KMS-11 (cell line): ENCODE measurements at regions not wholly inside any gene's neighbourhood (a gene's known extent, or its start where the extent isn't known, plus 50 kb on each side); places are given as distances from the start of the nearest gene placed in this dataset.

Source experiments
- H2AFZ ChIP-seq: fragments of 200-600 bp; sonication (generic); 2 replicates; pipeline ENCODE4 v1.6.1; 2016; ENCODE audit warnings: antibody characterized with exemption, mixed run types, low read depth
- H3K27ac ChIP-seq: fragments of 200-600 bp; sonication (generic); 2 replicates; pipeline ENCODE4 v1.6.1; 2016; ENCODE audit warnings: mild to moderate bottlenecking, mixed run types
- H3K27me3 ChIP-seq: fragments of 200-600 bp; sonication (generic); 2 replicates; pipeline ENCODE4 v1.6.1; 2017; ENCODE audit warnings: mild to moderate bottlenecking, low read depth, mixed run types, moderate library complexity; ENCODE audit not compliant: insufficient read depth
- H3K36me3 ChIP-seq: fragments of 200-600 bp; sonication (generic); 2 replicates; pipeline ENCODE4 v1.6.1; 2017; ENCODE audit warnings: mild to moderate bottlenecking, mixed run types; ENCODE audit not compliant: insufficient read depth
- H3K4me1 ChIP-seq: fragments of 200-600 bp; sonication (generic); 2 replicates; pipeline ENCODE4 v1.6.1; 2016; ENCODE audit warnings: mild to moderate bottlenecking, low read depth, mixed run types; ENCODE audit not compliant: poor library complexity, severe bottlenecking
- H3K4me2 ChIP-seq: fragments of 200-600 bp; sonication (generic); 2 replicates; pipeline ENCODE4 v1.7.0; 2016; ENCODE audit warnings: mild to moderate bottlenecking, mixed run types
- H3K4me3 ChIP-seq: fragments of 200-600 bp; sonication (generic); IDR thresholded peaks from 2 replicates; pipeline ENCODE4 v1.6.1; 2017; ENCODE audit warnings: low read depth, low read length, mixed read lengths; ENCODE audit not compliant: insufficient read depth
- H3K79me2 ChIP-seq: fragments of 200-600 bp; sonication (generic); 2 replicates; pipeline ENCODE4 v1.6.1; 2016; ENCODE audit warnings: low read depth, mixed run types; ENCODE audit not compliant: insufficient read depth
- H3K9ac ChIP-seq: fragments of 200-600 bp; sonication (generic); 2 replicates; pipeline ENCODE4 v1.6.1; 2016; ENCODE audit warnings: mild to moderate bottlenecking, mixed run types
- H4K20me1 ChIP-seq: fragments of 200-600 bp; sonication (generic); 2 replicates; pipeline ENCODE4 v1.6.1; 2016; ENCODE audit warnings: mild to moderate bottlenecking, mixed run types; ENCODE audit not compliant: insufficient read depth
- CTCF ChIP-seq: fragments of 200-600 bp; sonication (generic); conservative IDR thresholded peaks from 2 replicates; pipeline ENCODE4 v1.6.1; 2017; ENCODE audit warnings: low read depth, mild to moderate bottlenecking, antibody characterized with exemption, low read length, moderate library complexity, mixed read lengths

GRCh38 chr12:47319746-47320145 lies 240.0 kb upstream of the AMIGO2 start:
- Histone ChIP-seq H3K4me2 (no peak overlapping the region), H3K79me2 (no peaks in the 10 kb centered on the region), H3K27me3 (no peaks in the 10 kb centered on the region), H3K36me3 (no peaks in the 10 kb centered on the region), H3K4me3 (no peak overlapping the region), H3K9ac (no peak overlapping the region), H3K4me1 (peaks cover 11% of the 10 kb centered on the region), H2AFZ (no peak overlapping the region), H3K27ac (no peak overlapping the region), H4K20me1 (no peaks in the 10 kb centered on the region)
- TF ChIP-seq CTCF: no peak

- Histone ChIP-seq H3K9ac (no peak overlapping the region), H3K79me2 (no peaks in the 10 kb centered on the region), H3K27ac (no peak overlapping the region), H2AFZ (no peak overlapping the region), H3K36me3 (no peaks in the 10 kb centered on the region), H3K4me3 (no peak overlapping the region), H3K4me2 (no peak overlapping the region), H4K20me1 (no peaks in the 10 kb centered on the region), H3K4me1 (peaks cover 11% of the 10 kb centered on the region), H3K27me3 (no peaks in the 10 kb centered on the region)
- TF ChIP-seq CTCF: no peak
These were observed 239.2 kb upstream of the AMIGO2 start for GRCh38 chr12:47318963-47319362.

- Histone ChIP-seq H4K20me1 (no peaks in the 10 kb centered on the region), H3K27ac (no peak overlapping the region), H3K9ac (no peak overlapping the region), H3K4me2 (peak overlapping the region; percentile 9; the same call in 1 of the 2 replicates), H3K79me2 (no peaks in the 10 kb centered on the region), H3K4me1 (peaks cover 11% of the 10 kb centered on the region), H3K36me3 (no peaks in the 10 kb centered on the region), H2AFZ (peak overlapping the region; percentile 50; the same call in 1 of the 2 replicates), H3K27me3 (no peaks in the 10 kb centered on the region), H3K4me3 (no peak overlapping the region)
- no peak for TF ChIP-seq CTCF
These were observed 237.6 kb upstream of the AMIGO2 start for GRCh38 chr12:47317175-47317915.

- no peaks in the 10 kb centered on the region for H3K79me2 ChIP-seq
- no peak overlapping the region for H3K27ac ChIP-seq
- H3K27me3 ChIP-seq: no peaks in the 10 kb centered on the region
- no peak overlapping the region for H3K4me3 ChIP-seq
- H3K4me1 ChIP-seq: peaks cover 11% of the 10 kb centered on the region
- no peak overlapping the region for H3K9ac ChIP-seq
- no peak for TF ChIP-seq CTCF
- no peaks in the 10 kb centered on the region for H4K20me1 ChIP-seq
- no peaks in the 10 kb centered on the region for H3K36me3 ChIP-seq
- H3K4me2 ChIP-seq: peak overlapping the region; percentile 9; the same call in 1 of the 2 replicates
- H2AFZ ChIP-seq: peak overlapping the region; percentile 50; the same call in 1 of the 2 replicates
These were observed 236.9 kb upstream of the AMIGO2 start for GRCh38 chr12:47316609-47317049.
